ENCODE measurements at regions not wholly inside any gene's neighbourhood (a gene's known extent, or its start where the extent isn't known, plus 50 kb on each side); places are given as distances from the start of the nearest gene placed in this dataset.

DNA sequence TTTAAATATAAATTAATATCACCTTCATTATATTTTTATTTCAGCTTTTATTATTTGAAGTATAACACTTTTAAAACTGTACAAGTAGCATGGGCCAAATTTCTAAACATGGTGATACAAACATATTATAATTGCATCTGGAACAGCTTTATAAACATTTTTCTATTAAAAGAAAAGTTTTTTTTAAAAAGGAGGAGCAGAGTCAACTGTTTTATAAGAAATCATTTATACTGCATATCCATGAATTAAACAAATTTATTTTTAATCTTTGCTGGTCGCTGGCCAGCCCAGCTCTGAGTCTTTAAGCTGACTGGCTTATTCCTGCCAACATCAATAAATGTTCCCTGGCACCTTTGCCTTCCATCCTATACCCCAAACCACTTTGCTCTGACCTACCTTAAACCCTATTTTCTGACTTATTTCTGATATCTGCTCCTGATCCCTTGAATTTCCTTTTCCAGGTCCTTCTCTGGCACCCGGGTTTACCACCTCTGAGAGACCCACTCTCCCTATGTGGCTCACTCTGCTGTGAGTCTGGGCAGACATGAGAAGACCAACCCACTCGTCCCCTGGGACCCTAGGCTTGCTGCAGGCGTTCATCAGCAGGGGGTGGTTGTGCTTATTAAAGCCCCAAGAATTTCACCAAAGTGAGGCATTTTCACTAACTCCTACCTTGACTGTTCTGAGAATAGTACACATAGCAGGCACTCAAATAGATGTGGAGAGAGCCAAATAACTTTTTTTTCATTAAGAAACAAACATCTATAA is 220.3 kb downstream of the KLF12 start:
- H3K36me3 Mint-ChIP-seq (ENCODE audit: low read depth) = peaks cover 1% of the 10 kb centered on the region
- ChIA-PET CTCF (interaction anchor here (1.9 kb wide), 1 partner anchor 12 kb away, joined by 5 read pairs; no protein-coding TSS in a partner anchor), POLR2A (no interaction called here)
- H3K27ac Mint-ChIP-seq = no peak overlapping the region
- H3K9me3 Mint-ChIP-seq = no peaks in the 10 kb centered on the region
- TF ChIP-seq, protein P1, sequence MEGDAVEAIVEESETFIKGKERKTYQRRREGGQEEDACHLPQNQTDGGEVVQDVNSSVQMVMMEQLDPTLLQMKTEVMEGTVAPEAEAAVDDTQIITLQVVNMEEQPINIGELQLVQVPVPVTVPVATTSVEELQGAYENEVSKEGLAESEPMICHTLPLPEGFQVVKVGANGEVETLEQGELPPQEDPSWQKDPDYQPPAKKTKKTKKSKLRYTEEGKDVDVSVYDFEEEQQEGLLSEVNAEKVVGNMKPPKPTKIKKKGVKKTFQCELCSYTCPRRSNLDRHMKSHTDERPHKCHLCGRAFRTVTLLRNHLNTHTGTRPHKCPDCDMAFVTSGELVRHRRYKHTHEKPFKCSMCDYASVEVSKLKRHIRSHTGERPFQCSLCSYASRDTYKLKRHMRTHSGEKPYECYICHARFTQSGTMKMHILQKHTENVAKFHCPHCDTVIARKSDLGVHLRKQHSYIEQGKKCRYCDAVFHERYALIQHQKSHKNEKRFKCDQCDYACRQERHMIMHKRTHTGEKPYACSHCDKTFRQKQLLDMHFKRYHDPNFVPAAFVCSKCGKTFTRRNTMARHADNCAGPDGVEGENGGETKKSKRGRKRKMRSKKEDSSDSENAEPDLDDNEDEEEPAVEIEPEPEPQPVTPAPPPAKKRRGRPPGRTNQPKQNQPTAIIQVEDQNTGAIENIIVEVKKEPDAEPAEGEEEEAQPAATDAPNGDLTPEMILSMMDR (IDR thresholded peaks at IDR 0.05) = no peak
- intact Hi-C loops (cut with micrococcal nuclease) = no loop called here
- DNase-seq = no peak
- no peak overlapping the region for H3K4me3 Mint-ChIP-seq
- no peak for ATAC-seq
- no peaks in the 10 kb centered on the region for H3K27me3 Mint-ChIP-seq
- peaks cover 49% of the 10 kb centered on the region for H3K4me1 Mint-ChIP-seq (ENCODE audit: low read depth)

DNA sequence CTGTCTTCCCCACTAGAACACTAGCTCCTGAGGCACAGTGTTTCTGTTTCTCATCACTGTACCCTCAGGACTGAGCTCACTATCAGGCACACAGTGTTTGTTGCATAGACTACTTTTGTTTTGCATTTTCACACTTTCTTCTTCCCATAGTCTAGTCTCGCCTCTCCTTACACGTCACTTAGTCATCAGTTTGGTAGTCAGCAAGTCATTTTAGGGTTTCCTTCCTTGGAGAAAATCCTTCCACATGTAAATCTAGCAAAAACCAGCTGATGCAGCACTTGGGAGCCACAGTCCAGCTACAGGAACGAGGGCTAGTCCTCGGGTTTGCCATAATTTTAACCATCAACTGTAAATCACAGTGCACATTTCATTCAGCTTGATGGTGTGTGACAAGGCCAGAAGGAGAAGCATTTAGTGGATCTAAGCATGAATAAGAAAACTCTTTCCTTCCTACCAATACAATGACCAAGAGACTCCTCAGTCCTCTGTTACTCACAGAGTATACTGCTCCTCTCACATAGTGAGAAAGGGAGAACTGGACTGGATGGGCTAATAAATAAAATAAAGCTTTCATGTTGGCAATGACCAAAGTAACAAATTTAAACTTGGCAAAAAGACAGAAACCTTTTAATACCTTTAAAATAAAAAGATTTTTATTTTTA is 221.0 kb downstream of the KLF12 start:
- no peaks in the 10 kb centered on the region for H3K9me3 Mint-ChIP-seq
- intact Hi-C loops (cut with micrococcal nuclease) = no loop called here
- CTCF ChIA-PET = interaction anchor here (0.9 to 1.9 kb wide), 5 partner anchors 11 to 373 kb away, joined by 3 to 5 read pairs (median 3); no protein-coding TSS in a partner anchor
- ATAC-seq = peak; percentile 70
- no peak overlapping the region for H3K4me3 Mint-ChIP-seq
- TF ChIP-seq, protein P1 (IDR thresholded peaks at IDR 0.05) = no peak
- no peaks in the 10 kb centered on the region for H3K27me3 Mint-ChIP-seq
- no peak for DNase-seq
- POLR2A ChIA-PET = no interaction called here
- no peak overlapping the region for H3K27ac Mint-ChIP-seq
- H3K36me3 Mint-ChIP-seq (ENCODE audit: low read depth) = peaks cover 5% of the 10 kb centered on the region
- peaks cover 45% of the 10 kb centered on the region for H3K4me1 Mint-ChIP-seq (ENCODE audit: low read depth)

DNA sequence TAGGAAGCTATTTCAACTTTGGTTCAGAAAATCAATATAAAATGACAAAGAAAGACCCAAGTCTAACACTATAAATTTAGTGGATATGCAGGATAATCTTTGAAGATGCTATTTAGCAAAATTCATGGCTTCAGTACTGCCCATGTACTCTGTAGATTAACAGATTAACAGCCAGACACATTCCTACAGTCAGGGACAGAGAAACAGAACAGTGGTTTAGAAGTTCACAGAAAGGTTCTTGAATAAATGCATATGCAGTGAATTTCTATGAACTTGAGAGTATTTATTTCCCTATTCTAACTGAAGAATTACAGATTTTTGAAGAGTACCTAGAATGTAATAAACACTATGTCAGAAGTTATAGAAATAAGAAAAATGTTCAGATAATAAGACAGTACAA is 222.8 kb downstream of the KLF12 start:
- Mint-ChIP-seq H3K4me1 (ENCODE audit: low read depth) (peaks cover 37% of the 10 kb centered on the region), H3K27ac (no peak overlapping the region), H3K27me3 (no peaks in the 10 kb centered on the region), H3K9me3 (no peaks in the 10 kb centered on the region), H3K4me3 (no peak overlapping the region), H3K36me3 (ENCODE audit: low read depth) (peaks cover 5% of the 10 kb centered on the region)
- POLR2A ChIA-PET = no interaction called here
- intact Hi-C loops (cut with micrococcal nuclease) = no loop called here
- CTCF ChIA-PET = interaction anchor here (1.5 to 1.6 kb wide), 3 partner anchors 28 to 375 kb away, joined by 3 to 4 read pairs (median 3); no protein-coding TSS in a partner anchor
- DNase-seq (no peak), ATAC-seq (no peak)
- TF ChIP-seq, protein P1 (IDR thresholded peaks at IDR 0.05) = no peak

DNA sequence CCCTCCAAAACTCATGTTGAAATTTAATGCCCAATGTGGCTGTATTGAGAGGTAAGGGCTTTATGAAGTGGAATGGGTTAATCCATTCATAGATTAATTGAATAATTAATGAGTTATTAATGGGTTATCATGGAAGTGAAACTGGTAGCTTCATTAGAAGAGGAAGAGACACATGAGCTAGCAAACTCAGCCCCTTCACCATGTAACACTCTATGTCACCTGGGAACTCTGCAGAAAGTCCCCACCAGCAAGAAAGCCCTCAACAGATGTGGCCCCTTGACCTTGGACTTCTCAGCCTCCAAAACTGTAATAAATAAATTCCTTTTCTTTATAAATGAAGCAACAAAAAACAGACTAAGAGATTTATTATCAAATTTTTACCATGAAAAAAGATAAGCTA is 223.5 kb downstream of the KLF12 start:
- TF ChIP-seq, protein P1 (IDR thresholded peaks at IDR 0.05) = no peak
- Mint-ChIP-seq H3K27me3 (no peaks in the 10 kb centered on the region), H3K36me3 (ENCODE audit: low read depth) (peaks cover 5% of the 10 kb centered on the region), H3K9me3 (no peaks in the 10 kb centered on the region), H3K4me3 (no peak overlapping the region), H3K4me1 (ENCODE audit: low read depth) (peaks cover 37% of the 10 kb centered on the region), H3K27ac (no peak overlapping the region)
- POLR2A ChIA-PET = no interaction called here
- ATAC-seq (no peak), DNase-seq (no peak)
- intact Hi-C loops (cut with micrococcal nuclease) = no loop called here
- CTCF ChIA-PET = interaction anchor here (1.5 kb wide), 1 partner anchor 375 kb away, joined by 4 read pairs; no protein-coding TSS in a partner anchor

DNA sequence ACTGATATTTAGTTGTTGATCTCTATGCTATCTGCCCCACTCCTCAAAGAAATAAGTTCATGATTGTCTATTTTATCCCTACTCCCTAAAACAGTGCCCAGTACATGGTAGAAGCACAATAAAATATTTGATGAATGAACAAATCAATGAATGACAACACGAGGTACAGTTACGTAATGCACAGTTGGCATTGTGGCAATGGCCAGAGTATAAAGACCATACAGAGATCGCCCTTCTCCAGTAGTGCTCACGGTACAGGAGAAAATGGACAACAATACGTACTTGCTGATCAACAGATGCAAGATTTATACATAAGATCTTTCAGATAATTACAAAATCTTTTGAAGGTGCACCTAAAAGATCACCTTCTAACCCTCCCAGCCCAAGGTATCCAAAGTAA is 225.4 kb downstream of the KLF12 start:
- H3K27me3 Mint-ChIP-seq = no peaks in the 10 kb centered on the region

More for the DNA sequence above, 225.4 kb downstream of the KLF12 start:
- DNase-seq (no peak), ATAC-seq (no peak)
- intact Hi-C loops (cut with micrococcal nuclease) = no loop called here
- Mint-ChIP-seq H3K9me3 (no peaks in the 10 kb centered on the region), H3K4me3 (no peak overlapping the region), H3K4me1 (ENCODE audit: low read depth) (peaks cover 29% of the 10 kb centered on the region), H3K36me3 (ENCODE audit: low read depth) (peaks cover 12% of the 10 kb centered on the region), H3K27ac (no peak overlapping the region)
- CTCF ChIA-PET = no interaction called here
- POLR2A ChIA-PET = no interaction called here
- TF ChIP-seq, protein P1 (IDR thresholded peaks at IDR 0.05) = no peak
